GM19035 (cell line): ENCODE measurements at regions not wholly inside any gene's neighbourhood (a gene's known extent, or its start where the extent isn't known, plus 50 kb on each side); places are given as distances from the start of the nearest gene placed in this dataset.

Experiments
- ATAC-seq: cut with Tn5 transposase; IDR thresholded peaks from one replicate; pipeline ENCODE4 v1.9.1; 2021; ENCODE audit not compliant: unreplicated experiment

- ATAC-seq = no peak
Observed at GRCh38 chr2:22784566-22784965, 600.4 kb upstream of the KLHL29 start.

GRCh38 chr2:22786817-22787216 lies 598.2 kb upstream of the KLHL29 start:
- no peak for ATAC-seq

- no peak for ATAC-seq
Observed at GRCh38 chr2:22787745-22788144, 597.2 kb upstream of the KLHL29 start.

- no peak for ATAC-seq
Observed at GRCh38 chr2:22788749-22789327, 596.1 kb upstream of the KLHL29 start.

- no peak for ATAC-seq
Observed at GRCh38 chr2:22795287-22795866, 589.6 kb upstream of the KLHL29 start.

GRCh38 chr2:22798386-22798785 lies 586.6 kb upstream of the KLHL29 start:
- no peak for ATAC-seq

- ATAC-seq = no peak
Observed at GRCh38 chr2:22800412-22800811, 584.6 kb upstream of the KLHL29 start.

- ATAC-seq = no peak
Observed at GRCh38 chr2:22801071-22801470, 583.9 kb upstream of the KLHL29 start.

- ATAC-seq = no peak
Observed at GRCh38 chr2:22801970-22802369, 583.0 kb upstream of the KLHL29 start.

GRCh38 chr2:22807872-22808271 lies 577.1 kb upstream of the KLHL29 start:
- ATAC-seq = no peak

- ATAC-seq = no peak
Observed at GRCh38 chr2:22810602-22811001, 574.4 kb upstream of the KLHL29 start.

GRCh38 chr2:22812065-22812680 lies 572.8 kb upstream of the KLHL29 start:
- ATAC-seq = no peak

- no peak for ATAC-seq
Observed at GRCh38 chr2:22817197-22817596, 567.8 kb upstream of the KLHL29 start.

GRCh38 chr2:22821458-22821857 lies 563.5 kb upstream of the KLHL29 start:
- no peak for ATAC-seq

GRCh38 chr2:22822835-22823234 lies 562.1 kb upstream of the KLHL29 start:
- ATAC-seq = no peak

GRCh38 chr2:22824618-22825017 lies 560.4 kb upstream of the KLHL29 start:
- no peak for ATAC-seq

- no peak for ATAC-seq
Observed at GRCh38 chr2:22826703-22827102, 558.3 kb upstream of the KLHL29 start.

- ATAC-seq = no peak
Observed at GRCh38 chr2:22829791-22830190, 555.2 kb upstream of the KLHL29 start.

GRCh38 chr2:22832196-22832595 lies 552.8 kb upstream of the KLHL29 start:
- no peak for ATAC-seq

- ATAC-seq = no peak
Observed at GRCh38 chr2:22838461-22838860, 546.5 kb upstream of the KLHL29 start.

GRCh38 chr2:22842205-22842869 lies 542.6 kb upstream of the KLHL29 start:
- ATAC-seq = no peak

- ATAC-seq = no peak
Observed at GRCh38 chr2:22843919-22844537, 541.0 kb upstream of the KLHL29 start.
